ENCODE measurements at regions not wholly inside any gene's neighbourhood (a gene's known extent, or its start where the extent isn't known, plus 50 kb on each side); places are given as distances from the start of the nearest gene placed in this dataset.

- TF ChIP-seq CTCF (IDR thresholded peaks at IDR 0.05) (no peak), POLR2A (IDR thresholded peaks at IDR 0.05) (no peak), EP300 (IDR thresholded peaks at IDR 0.05) (no peak)
Observed at GRCh38 chr5:103990064-103990463, 427.5 kb upstream of the NUDT12 start.

Data from sigmoid colon (tissue), 4 donors.